ENCODE measurements at regions not wholly inside any gene's neighbourhood (a gene's known extent, or its start where the extent isn't known, plus 50 kb on each side); places are given as distances from the start of the nearest gene placed in this dataset.

DNA sequence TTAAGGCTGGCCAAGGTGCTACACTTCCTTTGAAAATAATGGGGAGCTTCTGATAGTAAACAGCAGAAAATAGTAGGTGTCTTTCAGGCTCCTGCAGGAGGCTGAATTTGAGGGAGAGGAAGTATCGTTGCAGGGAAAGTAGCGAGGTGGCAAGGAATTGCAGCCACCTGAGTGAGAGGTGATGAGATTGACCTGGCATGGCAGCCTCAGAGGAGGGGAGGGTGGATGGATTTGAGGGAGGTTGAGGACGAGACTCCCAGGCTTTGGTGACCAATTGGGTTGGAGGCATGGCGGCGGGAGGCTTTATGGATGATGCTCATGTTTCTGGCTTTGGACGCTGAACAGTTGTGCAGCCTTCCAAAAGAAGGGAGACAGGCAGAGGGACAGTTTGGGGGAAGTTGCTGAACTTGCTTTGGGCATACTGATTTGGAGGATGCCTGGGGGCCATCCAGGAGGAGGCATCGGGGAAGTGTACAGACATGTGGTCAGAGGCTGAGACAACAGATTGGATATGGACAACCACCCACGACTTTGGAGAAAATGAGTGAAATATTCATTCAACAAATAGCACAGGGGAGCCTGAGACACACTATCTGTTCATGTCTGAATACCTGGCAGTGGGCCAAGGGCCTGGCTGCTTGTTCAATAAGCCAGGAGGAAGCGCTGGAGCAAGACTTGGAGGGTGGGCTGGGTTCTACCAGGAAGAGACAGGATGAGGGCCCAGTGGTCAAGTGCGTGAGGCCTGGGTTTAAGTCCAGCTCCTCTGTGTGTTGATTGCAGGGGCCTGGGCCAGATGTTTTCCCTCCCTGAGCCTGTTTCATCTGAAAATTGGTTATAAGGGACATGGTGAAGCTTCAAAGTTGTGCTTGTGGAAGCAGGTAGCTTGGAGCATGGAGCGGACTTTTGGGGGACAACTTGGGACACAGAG, 113.2 kb downstream of the CEBPB start:
- peak; percentile 94 for DNase-seq

DNA sequence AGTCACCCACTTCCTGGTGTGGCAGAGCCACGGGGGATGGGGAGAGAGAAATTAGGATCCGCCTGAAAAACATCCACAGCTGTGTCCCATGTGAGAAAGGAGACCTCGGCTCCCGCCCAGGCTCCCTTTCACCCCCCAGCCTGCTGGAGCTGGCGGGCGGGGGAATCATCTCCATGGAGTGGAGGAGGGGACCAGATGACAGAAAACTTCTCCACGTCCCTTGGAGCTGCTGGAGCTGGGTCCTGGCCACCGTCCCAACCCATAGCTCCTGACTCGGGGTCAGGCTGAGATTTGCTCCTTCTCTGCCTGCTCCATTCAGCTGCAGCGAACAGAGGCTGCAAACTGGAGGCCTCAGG, 113.8 kb downstream of the CEBPB start:
- DNase-seq, result peak; percentile 96

DNA sequence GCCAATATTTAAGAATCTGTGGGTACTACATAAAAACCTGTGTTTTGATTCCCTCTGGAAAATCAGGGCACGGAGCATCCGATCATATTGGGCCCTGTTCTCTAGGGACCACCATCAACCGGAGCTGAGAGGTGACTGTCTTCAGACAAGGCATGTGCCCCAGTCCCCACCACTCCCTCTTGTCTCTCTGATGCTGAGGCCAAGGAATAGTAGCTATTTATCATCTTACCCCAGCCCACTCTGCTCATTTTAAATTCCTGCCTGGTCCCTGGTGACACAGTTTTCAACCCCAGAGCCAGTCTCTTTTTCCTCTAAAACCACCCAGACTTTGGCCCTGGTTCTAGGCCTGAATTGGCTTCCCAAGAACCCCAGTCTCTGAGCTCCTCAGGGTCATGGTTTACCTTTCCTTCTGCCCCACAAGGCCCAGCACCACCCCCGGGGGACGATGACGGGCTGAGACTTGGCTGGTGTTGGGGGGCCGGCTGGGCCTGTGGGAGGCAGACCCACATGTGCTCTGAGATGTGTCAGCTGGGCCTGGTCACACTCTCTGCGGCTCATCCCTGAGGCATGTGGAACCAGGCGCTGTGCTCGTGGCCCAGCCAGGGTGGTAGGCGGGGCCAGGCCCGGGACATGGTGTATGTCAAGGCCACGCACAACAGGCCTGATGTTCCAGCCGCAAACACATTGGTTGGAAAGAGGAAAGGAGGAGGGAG, 114.4 kb downstream of the CEBPB start:
- DNase-seq, result peak; percentile 95

- no peak for DNase-seq
Measured at GRCh38 chr20:50305636-50306477, 115.2 kb downstream of the CEBPB start.

DNA sequence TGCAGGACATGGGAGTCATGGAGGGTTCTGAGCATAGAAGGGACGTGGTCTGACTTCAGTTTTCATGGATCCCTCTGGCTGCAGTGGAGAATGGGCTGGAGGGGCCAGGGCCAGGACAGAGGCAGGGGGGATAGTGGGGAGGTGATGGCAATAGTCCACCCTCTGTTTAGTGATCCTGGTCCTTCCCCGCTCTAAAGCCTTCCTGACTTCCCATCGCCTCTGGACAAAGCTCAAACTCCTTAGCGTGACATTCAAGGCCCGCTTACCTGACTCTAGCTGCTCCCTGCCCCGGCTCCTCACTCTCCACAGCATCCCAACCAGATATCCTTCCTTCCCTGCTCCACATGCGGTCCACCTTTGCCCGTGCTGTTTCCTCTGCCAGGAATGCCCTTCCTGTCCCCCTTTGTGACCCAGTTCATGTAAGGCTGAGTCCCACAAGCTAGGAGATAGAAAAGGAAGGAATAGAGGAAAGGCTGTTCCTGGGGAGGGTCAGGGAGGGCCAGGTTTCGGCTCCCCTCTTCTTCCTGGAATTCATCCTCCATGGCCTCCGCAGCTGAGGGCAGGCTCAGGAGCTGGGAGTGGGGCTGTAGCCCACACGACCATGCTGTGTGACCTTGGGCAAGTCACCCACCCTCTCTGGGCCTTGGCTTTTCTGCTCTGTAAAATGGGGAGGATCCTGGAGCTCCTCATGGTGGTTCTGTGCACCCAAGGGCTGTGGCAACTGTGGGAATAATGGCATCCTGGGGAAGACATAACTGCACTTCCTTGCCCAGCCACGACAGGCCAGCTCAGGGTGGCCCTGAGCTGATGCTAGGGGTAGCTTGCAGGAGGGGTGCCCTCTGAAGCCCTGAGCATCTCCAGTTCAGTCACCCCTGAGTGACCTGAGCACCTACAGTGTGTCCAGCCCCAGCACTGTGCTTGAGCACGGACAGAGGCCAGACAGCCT, 116.1 kb downstream of the CEBPB start:
- DNase-seq, result no peak

DNA sequence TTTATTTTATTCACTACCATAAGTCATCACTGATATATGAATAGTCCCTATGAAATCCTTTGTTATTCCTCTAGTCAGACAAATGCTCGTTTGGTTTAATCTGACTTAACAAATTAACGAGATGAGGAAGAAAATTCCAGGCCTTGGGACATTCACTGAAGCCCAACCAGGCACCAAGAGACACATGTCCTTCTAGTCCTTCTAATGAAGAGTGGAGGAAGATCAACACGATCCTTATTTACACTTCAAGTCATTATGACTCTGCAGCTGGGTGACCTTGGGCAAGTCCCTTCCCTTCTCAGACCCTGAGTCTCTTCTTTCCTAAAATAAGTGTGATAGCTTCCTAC, 117.5 kb downstream of the CEBPB start:
- no peak for DNase-seq

GRCh38 chr20:50308513-50309279, 118.1 kb downstream of the CEBPB start:
- peak; percentile 99 for DNase-seq

GRCh38 chr20:50309280-50309763, 118.7 kb downstream of the CEBPB start:
- DNase-seq, result no peak

DNA sequence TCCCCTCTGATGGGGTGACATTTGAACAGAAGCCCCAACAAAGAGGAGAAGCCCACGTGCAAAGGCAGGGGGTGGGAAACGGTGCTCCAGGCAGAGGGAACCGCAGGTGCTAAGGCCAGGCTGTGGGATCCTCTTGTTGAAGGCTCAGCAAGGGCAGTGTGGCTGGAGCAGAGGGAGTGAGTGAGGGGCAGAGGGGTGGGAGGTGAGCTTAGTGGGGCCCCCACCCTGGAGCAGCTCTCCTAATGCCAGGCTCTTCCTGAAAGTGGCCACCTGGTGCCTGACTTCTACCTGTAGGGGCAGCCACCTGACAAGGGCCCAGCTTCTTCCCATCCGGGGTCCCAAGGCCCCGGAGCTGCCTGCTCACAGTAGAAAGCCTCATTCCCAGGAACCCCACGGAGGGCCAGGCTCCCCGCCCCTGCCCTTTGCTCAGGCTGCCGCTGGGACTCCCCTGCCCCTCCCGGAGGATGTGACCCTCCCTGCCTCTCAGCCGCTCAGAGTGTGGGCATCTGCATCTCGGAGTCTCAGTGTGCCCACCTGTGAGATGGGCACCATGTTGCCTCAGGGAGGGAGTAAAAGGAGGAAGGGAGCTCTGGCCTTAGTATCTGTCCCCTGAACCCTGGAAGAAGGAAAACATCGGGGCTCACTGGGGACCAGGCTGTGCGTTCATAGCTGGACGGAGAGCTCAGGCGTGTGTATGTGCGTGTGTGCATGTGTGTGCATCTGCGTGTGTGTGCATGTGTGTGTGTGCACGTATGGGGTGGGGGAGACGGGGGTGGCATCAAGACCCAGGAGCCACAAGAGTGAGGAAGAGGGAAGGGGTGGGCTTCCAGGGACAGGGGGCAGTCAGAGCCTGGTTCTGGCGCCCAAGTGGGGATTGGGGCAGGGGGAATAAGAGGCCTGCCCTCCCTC, 119.4 kb downstream of the CEBPB start:
- no peak for DNase-seq

- no peak for DNase-seq
Measured at GRCh38 chr20:50310673-50311051, 120.0 kb downstream of the CEBPB start.

DNA sequence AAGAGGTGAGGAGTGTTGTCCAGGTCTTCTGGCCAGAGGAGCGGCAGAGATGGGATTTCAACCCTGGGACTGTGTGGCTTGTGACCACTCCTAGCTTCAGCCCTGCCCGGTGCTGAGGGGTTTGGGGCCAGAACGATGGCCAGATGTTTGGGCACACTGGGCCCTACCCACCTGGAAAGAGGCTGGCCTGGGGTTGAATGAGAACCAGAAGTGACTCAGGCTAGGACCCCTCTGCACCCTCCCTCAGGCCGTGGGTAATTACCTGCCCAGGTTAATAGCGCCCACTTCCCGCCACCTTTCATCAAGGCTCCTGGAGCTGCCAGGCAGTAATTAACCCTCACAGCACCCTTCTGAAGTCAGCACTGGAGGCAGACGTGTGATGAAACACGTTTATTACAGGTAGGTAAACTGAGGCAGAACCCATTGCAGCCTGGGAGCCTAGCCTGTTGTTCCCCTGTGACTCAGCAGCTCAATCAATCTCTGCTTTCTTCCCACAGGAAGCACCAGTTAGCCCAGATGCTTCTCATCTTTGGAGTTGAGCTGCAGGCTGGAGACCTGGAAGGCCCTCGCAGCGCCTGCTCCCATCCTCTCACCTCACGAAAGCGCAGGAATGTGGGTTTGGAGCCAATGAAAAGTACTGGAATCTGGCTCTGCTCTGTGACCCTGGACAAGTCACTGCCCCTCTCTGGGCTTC, 120.8 kb downstream of the CEBPB start:
- DNase-seq, result peak; percentile 49

DNA sequence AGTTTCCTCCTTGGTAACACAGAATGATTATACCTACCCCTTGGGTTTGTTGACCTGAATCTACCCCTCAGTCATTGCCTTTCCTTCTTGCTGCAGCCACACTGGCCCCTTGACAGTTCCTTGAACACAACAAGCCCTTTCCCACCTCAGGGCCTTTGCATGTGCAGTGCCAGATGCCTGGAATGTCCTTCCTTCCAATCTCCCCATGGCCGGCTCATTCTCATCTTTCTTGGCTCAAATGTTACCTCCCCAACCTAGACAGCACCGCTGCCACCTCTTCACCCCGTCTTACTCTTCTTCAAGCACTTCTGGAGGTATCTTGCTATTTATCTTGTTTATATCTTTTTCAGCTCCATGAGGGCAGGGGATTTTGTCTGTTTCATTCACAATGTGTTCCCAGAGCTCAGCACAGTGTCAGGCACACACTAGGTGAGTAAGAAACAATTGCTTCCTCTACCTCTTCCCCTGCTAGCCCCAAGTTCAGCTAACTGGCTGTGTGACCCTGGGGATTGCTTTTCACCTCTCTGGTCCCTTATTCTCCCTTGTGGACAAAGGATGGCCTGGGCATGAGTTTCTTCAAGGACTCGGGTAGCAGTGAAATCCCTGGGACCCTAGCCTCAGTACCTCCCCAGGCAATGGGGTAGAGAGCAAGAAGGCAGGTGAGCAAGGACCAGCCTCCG, 121.5 kb downstream of the CEBPB start:
- DNase-seq, result no peak

GRCh38 chr20:50312682-50313521, 122.3 kb downstream of the CEBPB start:
- peak; percentile 95 for DNase-seq

- DNase-seq, result no peak
Measured at GRCh38 chr20:50313522-50313820, 122.8 kb downstream of the CEBPB start.

GRCh38 chr20:50313827-50314677, 123.4 kb downstream of the CEBPB start:
- DNase-seq, result no peak

- DNase-seq, result no peak
Measured at GRCh38 chr20:50314678-50315335, 124.2 kb downstream of the CEBPB start.

Measured in fibroblast of upper back skin (primary cell).